DOHH2 (cell line): ENCODE measurements at regions not wholly inside any gene's neighbourhood (a gene's known extent, or its start where the extent isn't known, plus 50 kb on each side); places are given as distances from the start of the nearest gene placed in this dataset.
"Not testable (repeated sequence)": the region's sequence is repeated elsewhere in the genome, so short reads cannot be mapped to it uniquely, and the experiment has no call there.

ENCODE experiments used
- H3F3A ChIP-seq: fragments of 200-600 bp; sonication (generic), shearing (Covaris generic); 2 replicates; pipeline ENCODE4 v1.6.0; 2016; ENCODE audit warnings: antibody characterized with exemption, mild to moderate bottlenecking; ENCODE audit not compliant: control insufficient read depth, insufficient read depth
- H3K27ac ChIP-seq: fragments of 200-600 bp; sonication (generic); 2 replicates; pipeline ENCODE4 v1.5.1; 2014; ENCODE audit warnings: low read depth, mild to moderate bottlenecking, low read length, moderate library complexity
- H3K27me3 ChIP-seq: fragments of 200-600 bp; sonication (generic); 2 replicates; pipeline ENCODE4 v1.6.1; 2014; ENCODE audit warnings: mild to moderate bottlenecking, low read length, mixed read lengths; ENCODE audit not compliant: control insufficient read depth
- H3K36me3 ChIP-seq: fragments of 200-600 bp; sonication (generic); 2 replicates; pipeline ENCODE4 v1.6.1; 2014; ENCODE audit warnings: mild to moderate bottlenecking, low read length, moderate library complexity, mixed read lengths; ENCODE audit not compliant: control insufficient read depth
- H3K4me1 ChIP-seq: fragments of 200-600 bp; sonication (generic); 2 replicates; pipeline ENCODE4 v1.6.1; 2014; ENCODE audit warnings: mild to moderate bottlenecking, low read length, mixed read lengths; ENCODE audit not compliant: control insufficient read depth
- H3K4me2 ChIP-seq: fragments of 200-600 bp; sonication (generic); 2 replicates; pipeline ENCODE4 v1.6.0; 2014; ENCODE audit warnings: mild to moderate bottlenecking, low read length, moderate library complexity
- H3K4me3 ChIP-seq: fragments of 200-600 bp; sonication (generic); 2 replicates; pipeline ENCODE4 v1.5.1; 2014; ENCODE audit warnings: mild to moderate bottlenecking, low read length, mixed read lengths
- H3K79me2 ChIP-seq: fragments of 200-600 bp; sonication (generic); 2 replicates; pipeline ENCODE4 v1.6.1; 2014; ENCODE audit warnings: mild to moderate bottlenecking, low read length, mixed read lengths; ENCODE audit not compliant: control insufficient read depth
- H3K9me2 ChIP-seq: fragments of 200-600 bp; sonication (generic); replicated peaks from 2 replicates; pipeline ENCODE4 v1.6.1; 2014; ENCODE audit warnings: mild to moderate bottlenecking, low read length, mixed read lengths; ENCODE audit not compliant: control insufficient read depth
- H3K9me3 ChIP-seq: fragments of 200-600 bp; sonication (generic); 2 replicates; pipeline ENCODE4 v1.6.1; 2014; ENCODE audit warnings: antibody characterized with exemption, low read length, mixed read lengths; ENCODE audit not compliant: control insufficient read depth, insufficient read depth
- H4K20me1 ChIP-seq: fragments of 200-600 bp; sonication (generic); 2 replicates; pipeline ENCODE4 v1.6.0; 2014; ENCODE audit warnings: low read depth, mild to moderate bottlenecking, antibody characterized with exemption, low read length, moderate library complexity; ENCODE audit not compliant: control insufficient read depth, insufficient read depth
- EZH2phosphoT487 ChIP-seq: fragments of 200-600 bp; sonication (generic); IDR thresholded peaks from 2 replicates; pipeline ENCODE4 v1.6.1; 2017; ENCODE audit warnings: borderline replicate concordance, mild to moderate bottlenecking, antibody characterized with exemption, low read length, moderate library complexity, mixed read lengths
- TF ChIP-seq, protein P1 (sequence below): fragments of 200-600 bp; sonication (generic); IDR thresholded peaks from one replicate; pipeline ENCODE4 v1.5.1; 2014; ENCODE audit warnings: antibody characterized with exemption, mild to moderate bottlenecking, low read depth, low read length; ENCODE audit not compliant: poor library complexity, severe bottlenecking

DNA sequence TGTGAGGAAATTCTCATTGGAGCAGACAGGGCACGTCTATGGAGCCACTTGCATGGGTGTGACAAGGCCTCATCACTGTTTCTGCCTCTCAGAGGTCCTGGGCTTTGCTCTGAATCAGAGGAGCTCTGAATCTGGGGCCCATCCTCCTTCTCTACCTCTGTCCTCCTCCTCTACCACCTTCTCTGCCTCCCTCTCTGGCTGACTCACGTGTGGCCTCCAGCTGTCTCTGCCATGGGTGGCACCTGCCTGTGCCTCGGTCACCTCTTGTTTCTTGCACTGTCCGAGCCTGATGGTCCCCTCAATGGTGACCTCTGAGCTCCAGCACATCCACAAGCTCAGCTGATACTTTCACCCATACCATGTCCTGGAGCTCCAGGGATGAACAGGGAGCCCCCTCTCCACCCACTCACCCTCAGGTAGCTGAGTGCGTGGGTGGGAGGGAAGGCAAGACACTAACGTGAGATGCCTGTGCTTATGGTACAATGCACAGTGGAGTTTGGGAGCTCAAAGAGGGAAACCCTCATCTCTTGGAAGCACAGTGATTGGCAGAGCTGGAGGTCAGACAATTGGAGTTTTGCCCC, 116.4 kb upstream of the CRHR1 start:
- TF ChIP-seq, protein P1, sequence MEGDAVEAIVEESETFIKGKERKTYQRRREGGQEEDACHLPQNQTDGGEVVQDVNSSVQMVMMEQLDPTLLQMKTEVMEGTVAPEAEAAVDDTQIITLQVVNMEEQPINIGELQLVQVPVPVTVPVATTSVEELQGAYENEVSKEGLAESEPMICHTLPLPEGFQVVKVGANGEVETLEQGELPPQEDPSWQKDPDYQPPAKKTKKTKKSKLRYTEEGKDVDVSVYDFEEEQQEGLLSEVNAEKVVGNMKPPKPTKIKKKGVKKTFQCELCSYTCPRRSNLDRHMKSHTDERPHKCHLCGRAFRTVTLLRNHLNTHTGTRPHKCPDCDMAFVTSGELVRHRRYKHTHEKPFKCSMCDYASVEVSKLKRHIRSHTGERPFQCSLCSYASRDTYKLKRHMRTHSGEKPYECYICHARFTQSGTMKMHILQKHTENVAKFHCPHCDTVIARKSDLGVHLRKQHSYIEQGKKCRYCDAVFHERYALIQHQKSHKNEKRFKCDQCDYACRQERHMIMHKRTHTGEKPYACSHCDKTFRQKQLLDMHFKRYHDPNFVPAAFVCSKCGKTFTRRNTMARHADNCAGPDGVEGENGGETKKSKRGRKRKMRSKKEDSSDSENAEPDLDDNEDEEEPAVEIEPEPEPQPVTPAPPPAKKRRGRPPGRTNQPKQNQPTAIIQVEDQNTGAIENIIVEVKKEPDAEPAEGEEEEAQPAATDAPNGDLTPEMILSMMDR: no peak
- TF ChIP-seq EZH2phosphoT487: no peak
- H3K27me3 ChIP-seq: no peaks in the 10 kb centered on the region
- H3K4me1 ChIP-seq: no peaks in the 10 kb centered on the region
- H3K27ac ChIP-seq: no peak overlapping the region
- H3F3A ChIP-seq: no peaks in the 10 kb centered on the region
- H3K4me2 ChIP-seq: no peak overlapping the region
- no peaks in the 10 kb centered on the region for H3K9me3 ChIP-seq
- no peak overlapping the region for H3K4me3 ChIP-seq
- no peaks in the 10 kb centered on the region for H3K79me2 ChIP-seq
- H3K36me3 ChIP-seq: no peaks in the 10 kb centered on the region
- H3K9me2 ChIP-seq: no peaks in the 10 kb centered on the region
- no peaks in the 10 kb centered on the region for H4K20me1 ChIP-seq

DNA sequence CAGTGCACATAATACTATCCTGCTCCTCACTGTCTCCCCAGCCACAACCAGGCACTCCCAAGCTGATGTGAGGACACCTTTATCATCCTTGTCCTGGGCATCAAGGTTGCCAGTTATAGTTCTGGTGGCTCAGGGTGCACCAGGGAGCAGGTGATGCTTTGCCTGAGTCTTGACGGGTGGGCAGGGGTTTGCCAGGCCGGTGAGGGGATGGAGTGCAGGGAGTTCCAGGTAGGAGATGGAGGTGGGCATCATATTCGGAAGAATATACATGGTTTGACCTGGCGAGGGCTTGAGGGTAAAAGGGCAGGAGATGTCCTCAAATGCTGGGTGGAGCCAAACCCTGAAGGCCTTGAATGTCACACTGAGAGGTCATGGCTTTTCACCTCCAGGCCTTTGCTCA, 115.8 kb upstream of the CRHR1 start:
- Histone ChIP-seq H3K9me3 (no peaks in the 10 kb centered on the region), H3K4me3 (no peak overlapping the region), H3K4me1 (no peaks in the 10 kb centered on the region), H3K9me2 (no peaks in the 10 kb centered on the region), H3F3A (no peaks in the 10 kb centered on the region), H3K4me2 (no peak overlapping the region), H4K20me1 (no peaks in the 10 kb centered on the region), H3K27ac (no peak overlapping the region), H3K27me3 (no peaks in the 10 kb centered on the region), H3K36me3 (no peaks in the 10 kb centered on the region), H3K79me2 (no peaks in the 10 kb centered on the region)
- TF ChIP-seq, protein P1: no peak
- no peak for TF ChIP-seq EZH2phosphoT487

DNA sequence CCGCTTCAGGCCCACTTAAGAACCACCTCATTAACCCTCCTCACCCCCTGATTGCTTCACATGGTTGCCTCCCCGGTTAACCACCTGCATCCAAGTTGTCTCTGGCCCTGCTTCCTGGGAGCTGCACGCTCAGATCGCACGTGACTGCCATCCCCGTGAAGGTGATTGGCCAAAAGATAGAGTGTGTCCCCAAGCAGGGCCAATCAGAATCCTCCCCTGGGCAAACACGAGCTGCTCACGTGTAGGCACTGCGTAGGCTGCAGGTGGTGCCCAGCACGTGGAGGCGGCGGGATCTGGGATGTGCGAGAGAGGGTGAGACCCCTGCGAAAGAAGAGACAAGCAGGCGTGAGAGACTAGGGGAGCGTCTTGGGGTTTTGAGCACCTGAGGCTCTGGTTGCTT, 111.8 kb upstream of the CRHR1 start:
- Histone ChIP-seq H3F3A (no peaks in the 10 kb centered on the region), H3K9me3 (no peaks in the 10 kb centered on the region), H4K20me1 (no peaks in the 10 kb centered on the region), H3K27ac (no peak overlapping the region), H3K36me3 (no peaks in the 10 kb centered on the region), H3K9me2 (no peaks in the 10 kb centered on the region), H3K27me3 (no peaks in the 10 kb centered on the region), H3K4me2 (no peak overlapping the region), H3K79me2 (no peaks in the 10 kb centered on the region), H3K4me1 (no peaks in the 10 kb centered on the region), H3K4me3 (no peak overlapping the region)
- no peak for TF ChIP-seq EZH2phosphoT487
- TF ChIP-seq, protein P1: no peak

GRCh38 chr17:45672792-45673191, 111.3 kb upstream of the CRHR1 start:
- H4K20me1 ChIP-seq: no peaks in the 10 kb centered on the region
- H3K4me3 ChIP-seq: no peak overlapping the region
- H3K27me3 ChIP-seq: no peaks in the 10 kb centered on the region
- no peaks in the 10 kb centered on the region for H3K9me3 ChIP-seq
- H3K27ac ChIP-seq: no peak overlapping the region
- no peaks in the 10 kb centered on the region for H3F3A ChIP-seq
- no peaks in the 10 kb centered on the region for H3K79me2 ChIP-seq
- no peaks in the 10 kb centered on the region for H3K9me2 ChIP-seq
- H3K4me1 ChIP-seq: no peaks in the 10 kb centered on the region
- TF ChIP-seq, protein P1: no peak
- TF ChIP-seq EZH2phosphoT487: no peak
- no peaks in the 10 kb centered on the region for H3K36me3 ChIP-seq
- no peak overlapping the region for H3K4me2 ChIP-seq

GRCh38 chr17:45673759-45674158, 110.4 kb upstream of the CRHR1 start:
- not testable (repeated sequence) for H3K4me3 ChIP-seq, H3K79me2 ChIP-seq, H3K9me3 ChIP-seq, H3K4me2 ChIP-seq, H3K4me1 ChIP-seq, H3K36me3 ChIP-seq, H3K9me2 ChIP-seq, H3K27me3 ChIP-seq, H3K27ac ChIP-seq, H3F3A ChIP-seq, H4K20me1 ChIP-seq
